GM23338 (cell line): ENCODE measurements at regions not wholly inside any gene's neighbourhood (a gene's known extent, or its start where the extent isn't known, plus 50 kb on each side); places are given as distances from the start of the nearest gene placed in this dataset.

Experiments
- ETS1 ChIP-seq: IDR thresholded peaks from 2 replicates; pipeline ENCODE4 v1.6.1; 2016; ENCODE audit warnings: antibody characterized with exemption
- EZH2 ChIP-seq: fragments of 200-600 bp; sonication (generic); IDR thresholded peaks from one replicate; pipeline ENCODE4 v1.8.0; 2017; ENCODE audit warnings: antibody characterized with exemption, mild to moderate bottlenecking, low read depth; ENCODE audit not compliant: unreplicated experiment
- EZH2phosphoT487 ChIP-seq: fragments of 200-600 bp; sonication (generic); IDR thresholded peaks from one replicate; pipeline ENCODE4 v1.8.1; 2018; ENCODE audit warnings: antibody characterized with exemption; ENCODE audit not compliant: unreplicated experiment
- JUNB ChIP-seq: IDR thresholded peaks from one replicate; pipeline ENCODE4 v1.6.1; 2016; ENCODE audit warnings: antibody characterized with exemption; ENCODE audit not compliant: unreplicated experiment
- POLR2AphosphoS5 ChIP-seq: IDR thresholded peaks from 2 replicates; pipeline ENCODE4 v1.6.1; 2016; ENCODE audit warnings: antibody characterized with exemption, low read depth
- TF ChIP-seq, protein P1 (sequence below), 2 experiments: fragments of 200-600 bp in 1 of 2; sonication (generic) in 1 of 2; conservative IDR thresholded peaks; 2 replicates each; pipeline versions ENCODE4 v1.5.1 to v1.6.1; 2016 to 2017; ENCODE audit warnings: antibody characterized with exemption in 2 of 2, low read depth in 2 of 2, mild to moderate bottlenecking in 2 of 2, moderate library complexity in 1 of 2
- TF ChIP-seq, protein P2 (sequence below): IDR thresholded peaks from one replicate; pipeline ENCODE4 v1.6.1; 2018; ENCODE audit warnings: antibody characterized with exemption; ENCODE audit not compliant: unreplicated experiment

DNA sequence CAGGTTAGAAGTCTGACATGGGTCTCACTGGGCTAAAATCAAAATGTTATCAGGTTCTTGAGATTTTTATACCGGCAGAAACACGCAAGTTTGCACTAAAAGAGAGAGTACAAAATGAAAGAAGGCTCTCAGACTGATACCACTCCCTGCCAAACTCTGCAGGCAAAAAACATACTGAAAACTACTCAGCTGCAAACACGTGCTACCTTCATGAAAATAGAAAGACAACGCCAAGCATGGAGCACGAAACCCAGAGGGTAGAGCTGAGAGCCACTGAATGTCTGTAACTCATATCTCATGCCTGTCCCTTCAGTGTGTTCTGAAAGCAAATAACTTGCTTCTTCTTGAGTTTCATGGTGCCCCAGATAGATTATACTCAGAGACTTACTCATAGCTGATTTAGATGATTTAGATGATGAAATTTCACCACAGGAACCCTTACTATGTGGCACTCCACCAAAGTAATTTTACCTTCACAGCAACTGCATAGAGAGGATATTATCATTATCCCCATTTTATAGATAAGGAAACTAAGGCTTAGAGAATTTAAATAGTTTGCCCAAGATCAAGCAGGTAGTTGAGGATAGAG lies 313.0 kb upstream of the SLC39A10 start:
- TF ChIP-seq, protein P1, sequence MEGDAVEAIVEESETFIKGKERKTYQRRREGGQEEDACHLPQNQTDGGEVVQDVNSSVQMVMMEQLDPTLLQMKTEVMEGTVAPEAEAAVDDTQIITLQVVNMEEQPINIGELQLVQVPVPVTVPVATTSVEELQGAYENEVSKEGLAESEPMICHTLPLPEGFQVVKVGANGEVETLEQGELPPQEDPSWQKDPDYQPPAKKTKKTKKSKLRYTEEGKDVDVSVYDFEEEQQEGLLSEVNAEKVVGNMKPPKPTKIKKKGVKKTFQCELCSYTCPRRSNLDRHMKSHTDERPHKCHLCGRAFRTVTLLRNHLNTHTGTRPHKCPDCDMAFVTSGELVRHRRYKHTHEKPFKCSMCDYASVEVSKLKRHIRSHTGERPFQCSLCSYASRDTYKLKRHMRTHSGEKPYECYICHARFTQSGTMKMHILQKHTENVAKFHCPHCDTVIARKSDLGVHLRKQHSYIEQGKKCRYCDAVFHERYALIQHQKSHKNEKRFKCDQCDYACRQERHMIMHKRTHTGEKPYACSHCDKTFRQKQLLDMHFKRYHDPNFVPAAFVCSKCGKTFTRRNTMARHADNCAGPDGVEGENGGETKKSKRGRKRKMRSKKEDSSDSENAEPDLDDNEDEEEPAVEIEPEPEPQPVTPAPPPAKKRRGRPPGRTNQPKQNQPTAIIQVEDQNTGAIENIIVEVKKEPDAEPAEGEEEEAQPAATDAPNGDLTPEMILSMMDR (conservative IDR thresholded peaks at IDR 0.05; ENCODE audit: low read depth in 2 of 2): no peak
- TF ChIP-seq EZH2 (no peak), EZH2phosphoT487 (no peak), JUNB (no peak), POLR2AphosphoS5 (no peak), ETS1 (no peak)
- TF ChIP-seq, protein P2, sequence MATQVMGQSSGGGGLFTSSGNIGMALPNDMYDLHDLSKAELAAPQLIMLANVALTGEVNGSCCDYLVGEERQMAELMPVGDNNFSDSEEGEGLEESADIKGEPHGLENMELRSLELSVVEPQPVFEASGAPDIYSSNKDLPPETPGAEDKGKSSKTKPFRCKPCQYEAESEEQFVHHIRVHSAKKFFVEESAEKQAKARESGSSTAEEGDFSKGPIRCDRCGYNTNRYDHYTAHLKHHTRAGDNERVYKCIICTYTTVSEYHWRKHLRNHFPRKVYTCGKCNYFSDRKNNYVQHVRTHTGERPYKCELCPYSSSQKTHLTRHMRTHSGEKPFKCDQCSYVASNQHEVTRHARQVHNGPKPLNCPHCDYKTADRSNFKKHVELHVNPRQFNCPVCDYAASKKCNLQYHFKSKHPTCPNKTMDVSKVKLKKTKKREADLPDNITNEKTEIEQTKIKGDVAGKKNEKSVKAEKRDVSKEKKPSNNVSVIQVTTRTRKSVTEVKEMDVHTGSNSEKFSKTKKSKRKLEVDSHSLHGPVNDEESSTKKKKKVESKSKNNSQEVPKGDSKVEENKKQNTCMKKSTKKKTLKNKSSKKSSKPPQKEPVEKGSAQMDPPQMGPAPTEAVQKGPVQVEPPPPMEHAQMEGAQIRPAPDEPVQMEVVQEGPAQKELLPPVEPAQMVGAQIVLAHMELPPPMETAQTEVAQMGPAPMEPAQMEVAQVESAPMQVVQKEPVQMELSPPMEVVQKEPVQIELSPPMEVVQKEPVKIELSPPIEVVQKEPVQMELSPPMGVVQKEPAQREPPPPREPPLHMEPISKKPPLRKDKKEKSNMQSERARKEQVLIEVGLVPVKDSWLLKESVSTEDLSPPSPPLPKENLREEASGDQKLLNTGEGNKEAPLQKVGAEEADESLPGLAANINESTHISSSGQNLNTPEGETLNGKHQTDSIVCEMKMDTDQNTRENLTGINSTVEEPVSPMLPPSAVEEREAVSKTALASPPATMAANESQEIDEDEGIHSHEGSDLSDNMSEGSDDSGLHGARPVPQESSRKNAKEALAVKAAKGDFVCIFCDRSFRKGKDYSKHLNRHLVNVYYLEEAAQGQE: no peak
